Caco-2 (cell line): ENCODE measurements at regions not wholly inside any gene's neighbourhood (a gene's known extent, or its start where the extent isn't known, plus 50 kb on each side); places are given as distances from the start of the nearest gene placed in this dataset.

Experiments used
- BruUV-seq: library from RNA; stranded (reverse); fragments of 400-500 nt; replicated peaks from 2 replicates; lab custom pipeline; 2021; lab: Mats Ljungman, UMichigan
- CTCF ChIA-PET: fragments of 300-600 bp; sonication (Branson Sonifier 250); formaldehyde crosslinking; loops from one replicate; lab custom pipeline; 2022; ENCODE audit warnings: antibody characterized with exemption; lab: Charles Lee
- POLR2A ChIA-PET: fragments of 300-600 bp; sonication (Branson Sonifier 250); formaldehyde crosslinking; loops from one replicate; lab custom pipeline; 2022; ENCODE audit warnings: antibody characterized with exemption; lab: Charles Lee
- DNase-seq, 2 experiments: peaks; one replicate each; pipeline versions ENCODE4 v3.0.0 to v3.0.0-alpha.2; 2020 to 2022
- H3K27me3 ChIP-seq: replicated peaks from 2 replicates; pipeline ENCODE4 v1.6.0; 2011; ENCODE audit warnings: low read length; ENCODE audit not compliant: control insufficient read depth, insufficient read depth
- H3K36me3 ChIP-seq: 2 replicates; pipeline ENCODE4 v1.5.1; 2011; ENCODE audit warnings: low read length; ENCODE audit not compliant: control insufficient read depth, insufficient read depth
- H3K4me1 ChIP-seq: fragments of 250-450 bp; sonication (Bioruptor Pico); 2 replicates; pipeline ENCODE4 v1.5.1; 2020; ENCODE audit warnings: mild to moderate bottlenecking
- H3K4me3 ChIP-seq: 2 replicates; pipeline ENCODE4 v1.5.1; 2011; ENCODE audit warnings: low read depth, mild to moderate bottlenecking, control low read depth, low read length
- H3K9me3 ChIP-seq: fragments of 250-450 bp; sonication (Bioruptor Pico); 2 replicates; pipeline ENCODE4 v1.5.1; 2020; ENCODE audit warnings: mild to moderate bottlenecking, moderate library complexity
- H3K27ac Mint-ChIP-seq: one replicate; pipeline ENCODE4 v1.8.0; 2022; ENCODE audit warnings: mixed read lengths; ENCODE audit not compliant: unreplicated experiment
- H3K27me3 Mint-ChIP-seq: one replicate; pipeline ENCODE4 v1.8.0; 2022; ENCODE audit warnings: mixed read lengths; ENCODE audit not compliant: insufficient read depth, unreplicated experiment
- H3K36me3 Mint-ChIP-seq: one replicate; pipeline ENCODE4 v1.8.0; 2022; ENCODE audit warnings: mild to moderate bottlenecking, mixed read lengths; ENCODE audit not compliant: insufficient read depth, unreplicated experiment
- H3K4me1 Mint-ChIP-seq: one replicate; pipeline ENCODE4 v1.8.0; 2022; ENCODE audit warnings: low read depth, mixed read lengths; ENCODE audit not compliant: unreplicated experiment
- H3K4me3 Mint-ChIP-seq: one replicate; pipeline ENCODE4 v1.8.0; 2022; ENCODE audit warnings: mild to moderate bottlenecking, moderate library complexity, mixed read lengths; ENCODE audit not compliant: unreplicated experiment
- H3K9me3 Mint-ChIP-seq: one replicate; pipeline ENCODE4 v1.8.0; 2022; ENCODE audit warnings: mixed read lengths; ENCODE audit not compliant: unreplicated experiment
- intact Hi-C: fragments of 100-400 bp; cut with micrococcal nuclease; formaldehyde crosslinking; loops from one replicate; pipeline ENCODE4 v1.10.0; 2022; ENCODE audit not compliant: unreplicated experiment
- TF ChIP-seq, protein P1 (sequence below), 2 experiments: fragments of 200-600 bp in 1 of 2; IDR thresholded peaks; 1 replicate in 1 of 2; 2 replicates in 1 of 2; pipeline versions ENCODE4 v1.5.1 to v1.8.0; 2011 to 2022; ENCODE audit warnings: antibody characterized with exemption in 1 of 2, control low read depth in 1 of 2, inconsistent platforms in 1 of 2, low read depth in 1 of 2, low read length in 1 of 2, mild to moderate bottlenecking in 1 of 2, moderate library complexity in 1 of 2; ENCODE audit not compliant: insufficient read depth in 1 of 2, severe bottlenecking in 1 of 2, unreplicated experiment in 1 of 2

- H3K4me3 Mint-ChIP-seq = no peak overlapping the region
- BruUV-seq = no TSS peak
- Histone ChIP-seq H3K4me3 (no peak overlapping the region), H3K36me3 (no peaks in the 10 kb centered on the region), H3K4me1 (no peaks in the 10 kb centered on the region), H3K9me3 (no peaks in the 10 kb centered on the region), H3K27me3 (no peaks in the 10 kb centered on the region)
- H3K27ac Mint-ChIP-seq = no peak overlapping the region
- no peak for DNase-seq
- H3K4me1 Mint-ChIP-seq = no peaks in the 10 kb centered on the region
- POLR2A ChIA-PET = no interaction called here
- CTCF ChIA-PET = no interaction called here
- intact Hi-C loops = no loop called here
- H3K9me3 Mint-ChIP-seq = no peaks in the 10 kb centered on the region
- no peaks in the 10 kb centered on the region for H3K36me3 Mint-ChIP-seq
- TF ChIP-seq, protein P1, sequence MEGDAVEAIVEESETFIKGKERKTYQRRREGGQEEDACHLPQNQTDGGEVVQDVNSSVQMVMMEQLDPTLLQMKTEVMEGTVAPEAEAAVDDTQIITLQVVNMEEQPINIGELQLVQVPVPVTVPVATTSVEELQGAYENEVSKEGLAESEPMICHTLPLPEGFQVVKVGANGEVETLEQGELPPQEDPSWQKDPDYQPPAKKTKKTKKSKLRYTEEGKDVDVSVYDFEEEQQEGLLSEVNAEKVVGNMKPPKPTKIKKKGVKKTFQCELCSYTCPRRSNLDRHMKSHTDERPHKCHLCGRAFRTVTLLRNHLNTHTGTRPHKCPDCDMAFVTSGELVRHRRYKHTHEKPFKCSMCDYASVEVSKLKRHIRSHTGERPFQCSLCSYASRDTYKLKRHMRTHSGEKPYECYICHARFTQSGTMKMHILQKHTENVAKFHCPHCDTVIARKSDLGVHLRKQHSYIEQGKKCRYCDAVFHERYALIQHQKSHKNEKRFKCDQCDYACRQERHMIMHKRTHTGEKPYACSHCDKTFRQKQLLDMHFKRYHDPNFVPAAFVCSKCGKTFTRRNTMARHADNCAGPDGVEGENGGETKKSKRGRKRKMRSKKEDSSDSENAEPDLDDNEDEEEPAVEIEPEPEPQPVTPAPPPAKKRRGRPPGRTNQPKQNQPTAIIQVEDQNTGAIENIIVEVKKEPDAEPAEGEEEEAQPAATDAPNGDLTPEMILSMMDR (IDR thresholded peaks at IDR 0.05; ENCODE audit: insufficient read depth in 1 of 2, low read depth in 1 of 2, low read length in 1 of 2, severe bottlenecking in 1 of 2, unreplicated experiment in 1 of 2) = no peak
- H3K27me3 Mint-ChIP-seq = peaks cover 3% of the 10 kb centered on the region
Measured at GRCh38 chr15:95501865-95502264, 828.6 kb upstream of the NR2F2 start.

- POLR2A ChIA-PET = no interaction called here
- Histone ChIP-seq H3K27me3 (no peaks in the 10 kb centered on the region), H3K9me3 (no peaks in the 10 kb centered on the region), H3K4me1 (no peaks in the 10 kb centered on the region), H3K4me3 (no peak overlapping the region), H3K36me3 (no peaks in the 10 kb centered on the region)
- TF ChIP-seq, protein P1 (IDR thresholded peaks at IDR 0.05; ENCODE audit: insufficient read depth in 1 of 2, low read depth in 1 of 2, low read length in 1 of 2, severe bottlenecking in 1 of 2, unreplicated experiment in 1 of 2) = no peak
- Mint-ChIP-seq H3K27ac (no peak overlapping the region), H3K4me1 (no peaks in the 10 kb centered on the region), H3K27me3 (peaks cover 3% of the 10 kb centered on the region), H3K4me3 (no peak overlapping the region), H3K36me3 (no peaks in the 10 kb centered on the region), H3K9me3 (no peaks in the 10 kb centered on the region)
- intact Hi-C loops = no loop called here
- CTCF ChIA-PET = no interaction called here
- no peak for DNase-seq
- BruUV-seq = no TSS peak
Measured at GRCh38 chr15:95503107-95503506, 827.4 kb upstream of the NR2F2 start.

DNA sequence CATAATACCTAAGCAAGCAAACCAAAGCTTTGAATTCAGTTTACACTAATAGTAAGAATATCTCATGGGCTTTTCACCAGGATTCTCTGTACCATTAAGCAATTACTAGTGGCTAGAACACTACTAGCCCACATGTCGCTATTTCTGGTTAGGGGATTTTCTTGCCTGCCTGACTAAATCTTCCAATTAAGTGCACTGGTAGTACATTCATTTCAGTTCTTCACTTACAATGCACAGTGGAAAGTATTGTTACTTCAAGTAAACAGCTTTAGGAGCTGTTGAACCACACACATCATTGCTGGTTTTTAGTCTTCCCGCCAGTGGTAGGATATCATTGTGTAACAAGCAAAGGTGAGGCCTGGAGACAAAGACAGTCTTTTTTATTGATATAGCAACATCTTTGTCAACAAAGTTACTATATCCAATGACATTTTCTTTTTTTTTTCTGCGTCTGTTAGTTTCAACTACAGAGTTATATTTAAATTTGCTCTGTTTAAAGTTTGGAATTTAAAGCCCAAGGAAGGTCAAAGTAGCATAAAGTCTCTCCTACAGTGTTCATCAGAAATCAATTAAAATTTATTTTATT, 826.8 kb upstream of the NR2F2 start:
- Mint-ChIP-seq H3K36me3 (no peaks in the 10 kb centered on the region), H3K27ac (no peak overlapping the region), H3K4me3 (no peak overlapping the region), H3K27me3 (peaks cover 3% of the 10 kb centered on the region), H3K4me1 (no peaks in the 10 kb centered on the region), H3K9me3 (no peaks in the 10 kb centered on the region)
- ChIA-PET CTCF (no interaction called here), POLR2A (no interaction called here)
- no peak for DNase-seq
- BruUV-seq = no TSS peak
- intact Hi-C loops = no loop called here
- no peaks in the 10 kb centered on the region for H3K9me3 ChIP-seq
- TF ChIP-seq, protein P1 (IDR thresholded peaks at IDR 0.05; ENCODE audit: insufficient read depth in 1 of 2, low read depth in 1 of 2, low read length in 1 of 2, severe bottlenecking in 1 of 2, unreplicated experiment in 1 of 2) = no peak
- H3K4me1 ChIP-seq = no peaks in the 10 kb centered on the region
- H3K36me3 ChIP-seq = no peaks in the 10 kb centered on the region
- no peaks in the 10 kb centered on the region for H3K27me3 ChIP-seq
- H3K4me3 ChIP-seq = no peak overlapping the region
